22Rv1 (cell line): ENCODE measurements at regions not wholly inside any gene's neighbourhood (a gene's known extent, or its start where the extent isn't known, plus 50 kb on each side); places are given as distances from the start of the nearest gene placed in this dataset.

ENCODE experiments used
- CTCF ChIP-seq: fragments of 450-650 bp; IDR thresholded peaks from 2 replicates; pipeline ENCODE4 v1.5.1; 2017; ENCODE audit warnings: mild to moderate bottlenecking
- ZFX ChIP-seq: fragments of 450-650 bp; IDR thresholded peaks from 2 replicates; pipeline ENCODE4 v1.6.1; 2017; ENCODE audit warnings: antibody characterized with exemption, borderline replicate concordance

DNA sequence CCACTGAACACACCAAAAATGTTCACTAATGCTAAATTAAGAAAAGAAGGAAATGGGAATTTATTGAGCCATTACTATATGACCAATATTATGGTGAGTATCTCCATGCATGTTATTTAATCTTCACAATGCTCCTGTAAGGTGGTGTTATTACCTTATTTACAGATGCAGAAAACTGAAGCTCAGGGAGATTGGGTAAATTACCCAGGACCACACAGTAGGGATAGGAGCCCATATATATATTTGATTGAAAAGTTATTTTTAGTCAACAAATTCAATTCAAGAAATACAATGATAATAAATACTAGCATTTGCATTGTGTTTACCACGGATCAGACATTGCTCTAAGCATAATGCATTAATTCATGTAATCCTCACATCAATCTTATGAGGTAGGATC, 202.2 kb upstream of the FBXO11 start:
- TF ChIP-seq CTCF (no peak), ZFX (no peak)
